ENCODE measurements at regions not wholly inside any gene's neighbourhood (a gene's known extent, or its start where the extent isn't known, plus 50 kb on each side); places are given as distances from the start of the nearest gene placed in this dataset.
"Not testable (repeated sequence)": the region's sequence is repeated elsewhere in the genome, so short reads cannot be mapped to it uniquely, and the experiment has no call there.

DNA sequence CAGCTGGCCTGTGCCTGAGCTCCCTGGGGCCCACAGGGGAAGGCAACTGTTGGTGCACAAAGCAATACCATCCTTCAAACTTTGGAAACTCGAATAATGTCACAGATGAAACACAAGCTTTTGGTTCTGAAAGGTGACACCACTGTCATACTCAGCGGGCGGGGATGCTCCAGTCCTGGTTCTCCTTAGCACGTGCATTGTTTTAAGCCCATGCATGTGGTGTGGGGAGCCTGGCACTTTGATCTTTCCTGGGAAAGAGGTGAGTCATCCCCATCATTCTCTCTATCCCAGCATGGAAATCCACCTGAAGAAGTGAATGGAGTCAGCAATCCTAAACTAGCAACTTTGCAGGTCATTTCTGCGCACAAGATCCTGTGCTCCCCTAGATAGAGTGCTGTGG lies 119.6 kb downstream of the GLRX3 start:
- FAIRE-seq (no peak), DNase-seq (ENCODE audit: insufficient read length, low spot score) (no peak)
- TF ChIP-seq POU2F2 (IDR thresholded peaks at IDR 0.05; ENCODE audit: low read depth, low read length), result no peak
- no peak for TF ChIP-seq POLR2A (IDR thresholded peaks at IDR 0.05; ENCODE audit: low read depth, low read length)
- TF ChIP-seq SPI1 (IDR thresholded peaks at IDR 0.05; ENCODE audit: low read depth, low read length), result no peak
- no peak for TF ChIP-seq POLR2AphosphoS5 (IDR thresholded peaks at IDR 0.05; ENCODE audit: low read depth, low read length)
- TF ChIP-seq TAF1 (IDR thresholded peaks at IDR 0.05; ENCODE audit: low read depth, low read length), result no peak
- no peak for TF ChIP-seq PAX5 (IDR thresholded peaks at IDR 0.05; ENCODE audit: insufficient read depth, low read length, severe bottlenecking)

DNA sequence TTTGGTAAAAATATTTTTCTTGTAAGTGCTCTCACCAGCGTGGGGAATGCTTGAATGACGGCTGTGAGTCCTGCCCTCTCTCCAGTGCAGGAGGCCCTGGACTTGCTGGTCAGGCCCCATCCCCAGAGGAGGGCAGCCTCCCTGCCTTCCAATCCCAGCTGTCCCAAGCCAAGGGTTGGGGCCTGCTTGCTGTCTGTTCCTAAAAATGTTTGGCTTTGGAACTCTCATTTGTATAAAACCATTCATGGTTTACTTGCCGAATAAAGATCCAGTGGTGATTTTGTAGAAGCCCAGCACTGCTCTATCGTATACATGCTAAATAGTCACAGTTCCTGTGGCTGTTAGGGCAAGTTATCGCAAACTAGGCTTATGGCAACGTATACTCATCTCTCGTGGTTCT lies 121.7 kb downstream of the GLRX3 start:
- no peak for FAIRE-seq
- no peak for DNase-seq (ENCODE audit: insufficient read length, low spot score)
- no peak for TF ChIP-seq POLR2AphosphoS5 (IDR thresholded peaks at IDR 0.05; ENCODE audit: low read depth, low read length)
- TF ChIP-seq PAX5 (IDR thresholded peaks at IDR 0.05; ENCODE audit: insufficient read depth, low read length, severe bottlenecking), result no peak
- TF ChIP-seq POU2F2 (IDR thresholded peaks at IDR 0.05; ENCODE audit: low read depth, low read length), result no peak
- TF ChIP-seq TAF1 (IDR thresholded peaks at IDR 0.05; ENCODE audit: low read depth, low read length), result no peak
- TF ChIP-seq POLR2A (IDR thresholded peaks at IDR 0.05; ENCODE audit: low read depth, low read length), result no peak

DNA sequence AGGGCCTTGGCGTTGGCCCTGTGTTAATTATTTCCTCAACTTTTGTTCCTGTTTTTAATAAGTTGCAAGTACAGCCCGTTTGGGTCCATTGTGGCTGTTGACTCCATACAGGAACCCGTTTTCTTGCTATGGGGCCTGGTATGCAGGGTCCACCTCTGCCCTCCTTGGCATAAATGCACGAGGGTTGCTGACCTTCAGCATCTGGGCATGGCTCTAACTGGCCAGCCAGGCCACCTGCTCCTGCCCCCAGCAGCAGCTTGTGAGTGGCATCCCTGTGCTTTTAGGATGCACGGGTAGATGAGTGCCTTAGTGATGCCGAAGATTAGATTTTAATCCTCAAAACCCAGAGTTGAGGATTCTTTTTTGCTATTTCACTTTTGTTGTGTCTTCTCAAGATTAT lies 123.2 kb downstream of the GLRX3 start:
- no peak for DNase-seq (ENCODE audit: insufficient read length, low spot score)
- TF ChIP-seq POLR2A (IDR thresholded peaks at IDR 0.05; ENCODE audit: low read depth, low read length) (no peak), POLR2AphosphoS5 (IDR thresholded peaks at IDR 0.05; ENCODE audit: low read depth, low read length) (no peak), TAF1 (IDR thresholded peaks at IDR 0.05; ENCODE audit: low read depth, low read length) (no peak), POU2F2 (IDR thresholded peaks at IDR 0.05; ENCODE audit: low read depth, low read length) (no peak), PAX5 (IDR thresholded peaks at IDR 0.05; ENCODE audit: insufficient read depth, low read length, severe bottlenecking) (no peak), SPI1 (IDR thresholded peaks at IDR 0.05; ENCODE audit: low read depth, low read length) (no peak)
- FAIRE-seq, result no peak

DNA sequence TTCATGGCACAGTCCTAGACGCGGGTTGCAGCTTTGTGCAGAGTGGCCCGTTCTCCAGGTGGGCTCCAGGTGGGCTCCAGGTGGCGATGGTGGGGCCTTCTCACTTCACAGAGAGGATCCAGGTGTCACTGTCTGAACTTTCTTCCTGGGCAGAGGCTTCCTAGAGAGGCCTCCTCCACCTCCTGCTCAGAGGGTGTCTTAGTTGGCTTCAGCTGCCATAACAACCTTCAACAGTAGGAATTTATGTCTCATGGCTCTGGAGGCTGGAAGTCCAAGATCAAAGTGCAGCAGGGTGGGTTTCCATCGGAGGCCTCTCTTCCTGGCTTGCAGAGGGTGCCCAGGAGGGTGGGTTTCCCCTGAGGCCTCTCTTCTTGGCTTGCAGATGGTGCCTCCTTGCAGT lies 125.1 kb downstream of the GLRX3 start:
- no peak for DNase-seq (ENCODE audit: insufficient read length, low spot score)
- no peak for FAIRE-seq
- TF ChIP-seq POLR2AphosphoS5 (IDR thresholded peaks at IDR 0.05; ENCODE audit: low read depth, low read length), result no peak
- TF ChIP-seq POU2F2 (IDR thresholded peaks at IDR 0.05; ENCODE audit: low read depth, low read length), result no peak
- no peak for TF ChIP-seq SPI1 (IDR thresholded peaks at IDR 0.05; ENCODE audit: low read depth, low read length)
- no peak for TF ChIP-seq TAF1 (IDR thresholded peaks at IDR 0.05; ENCODE audit: low read depth, low read length)
- TF ChIP-seq PAX5 (IDR thresholded peaks at IDR 0.05; ENCODE audit: insufficient read depth, low read length, severe bottlenecking), result no peak

DNA sequence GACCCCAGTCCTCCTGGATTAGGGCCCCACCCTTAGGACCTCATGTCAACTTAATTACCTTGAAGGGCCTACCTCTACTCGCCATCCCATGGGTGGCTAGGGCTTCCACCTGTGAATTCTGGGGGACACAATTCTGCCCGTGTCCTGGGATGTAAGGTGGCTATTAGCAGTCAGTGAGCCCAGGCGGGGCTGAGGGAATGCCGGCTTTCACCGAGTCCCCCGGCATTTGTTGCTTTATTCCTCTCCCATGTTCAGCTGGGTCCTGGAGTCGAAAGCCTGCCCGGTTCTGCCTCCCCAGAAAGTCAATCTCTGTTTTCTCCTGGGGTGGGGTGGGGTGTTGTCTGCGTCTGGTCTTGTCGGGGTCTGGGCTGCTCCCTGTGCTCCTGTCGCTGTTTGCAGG lies 125.6 kb downstream of the GLRX3 start:
- TF ChIP-seq TAF1 (IDR thresholded peaks at IDR 0.05; ENCODE audit: low read depth, low read length) (no peak), POU2F2 (IDR thresholded peaks at IDR 0.05; ENCODE audit: low read depth, low read length) (no peak), POLR2AphosphoS5 (IDR thresholded peaks at IDR 0.05; ENCODE audit: low read depth, low read length) (no peak), PAX5 (IDR thresholded peaks at IDR 0.05; ENCODE audit: insufficient read depth, low read length, severe bottlenecking) (no peak), POLR2A (IDR thresholded peaks at IDR 0.05; ENCODE audit: low read depth, low read length) (no peak), SPI1 (IDR thresholded peaks at IDR 0.05; ENCODE audit: low read depth, low read length) (no peak)
- DNase-seq (ENCODE audit: insufficient read length, low spot score), result no peak
- FAIRE-seq, result no peak

DNA sequence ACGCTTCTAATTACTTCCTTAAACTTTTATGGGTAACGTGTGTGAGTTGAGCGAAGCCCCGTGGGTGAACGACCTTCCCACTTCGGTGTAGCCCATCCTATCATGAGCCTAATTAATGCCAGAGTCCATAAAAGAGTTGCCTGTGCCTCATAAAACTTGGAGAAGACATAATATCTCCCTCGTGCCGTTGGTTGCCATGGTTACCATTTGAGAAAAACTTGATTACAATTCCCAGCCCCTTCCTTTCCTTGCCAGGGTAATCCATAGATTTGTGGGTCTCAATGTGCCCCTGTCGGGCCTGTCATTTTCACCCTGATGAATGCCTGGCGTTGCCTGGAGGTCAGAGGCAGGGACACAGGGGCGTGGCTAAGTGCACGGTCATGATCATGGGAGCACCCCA lies 127.1 kb downstream of the GLRX3 start:
- DNase-seq (ENCODE audit: insufficient read length, low spot score) (no peak), FAIRE-seq (no peak)
- no peak for TF ChIP-seq PAX5 (IDR thresholded peaks at IDR 0.05; ENCODE audit: insufficient read depth, low read length, severe bottlenecking)
- no peak for TF ChIP-seq SPI1 (IDR thresholded peaks at IDR 0.05; ENCODE audit: low read depth, low read length)
- no peak for TF ChIP-seq POU2F2 (IDR thresholded peaks at IDR 0.05; ENCODE audit: low read depth, low read length)
- no peak for TF ChIP-seq POLR2A (IDR thresholded peaks at IDR 0.05; ENCODE audit: low read depth, low read length)
- no peak for TF ChIP-seq TAF1 (IDR thresholded peaks at IDR 0.05; ENCODE audit: low read depth, low read length)
- no peak for TF ChIP-seq POLR2AphosphoS5 (IDR thresholded peaks at IDR 0.05; ENCODE audit: low read depth, low read length)

DNA sequence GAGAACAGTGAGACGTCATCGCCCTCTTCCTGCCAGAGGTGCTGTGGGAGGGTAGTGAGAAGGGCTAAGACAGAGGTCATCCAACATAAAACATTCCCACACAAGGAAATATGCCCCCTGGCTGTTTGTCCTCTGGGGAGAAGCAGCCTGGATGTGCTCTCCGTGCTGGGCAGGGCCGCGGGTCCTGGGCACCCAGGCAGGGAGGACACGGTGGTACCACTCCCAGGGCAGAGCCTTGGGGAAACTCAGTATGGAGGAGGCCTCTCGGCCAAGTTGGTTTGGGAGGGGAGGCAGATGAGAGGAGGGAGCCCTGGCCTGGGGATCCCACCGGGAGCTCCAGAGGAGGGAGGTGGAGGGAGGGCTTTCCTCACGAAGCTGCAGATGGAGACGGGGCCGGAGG lies 129.4 kb downstream of the GLRX3 start:
- DNase-seq (ENCODE audit: insufficient read length, low spot score) (no peak), FAIRE-seq (no peak)
- TF ChIP-seq SPI1 (IDR thresholded peaks at IDR 0.05; ENCODE audit: low read depth, low read length), result no peak
- no peak for TF ChIP-seq TAF1 (IDR thresholded peaks at IDR 0.05; ENCODE audit: low read depth, low read length)
- no peak for TF ChIP-seq PAX5 (IDR thresholded peaks at IDR 0.05; ENCODE audit: insufficient read depth, low read length, severe bottlenecking)
- TF ChIP-seq POLR2A (IDR thresholded peaks at IDR 0.05; ENCODE audit: low read depth, low read length), result no peak
- no peak for TF ChIP-seq POLR2AphosphoS5 (IDR thresholded peaks at IDR 0.05; ENCODE audit: low read depth, low read length)
- TF ChIP-seq POU2F2 (IDR thresholded peaks at IDR 0.05; ENCODE audit: low read depth, low read length), result no peak

DNA sequence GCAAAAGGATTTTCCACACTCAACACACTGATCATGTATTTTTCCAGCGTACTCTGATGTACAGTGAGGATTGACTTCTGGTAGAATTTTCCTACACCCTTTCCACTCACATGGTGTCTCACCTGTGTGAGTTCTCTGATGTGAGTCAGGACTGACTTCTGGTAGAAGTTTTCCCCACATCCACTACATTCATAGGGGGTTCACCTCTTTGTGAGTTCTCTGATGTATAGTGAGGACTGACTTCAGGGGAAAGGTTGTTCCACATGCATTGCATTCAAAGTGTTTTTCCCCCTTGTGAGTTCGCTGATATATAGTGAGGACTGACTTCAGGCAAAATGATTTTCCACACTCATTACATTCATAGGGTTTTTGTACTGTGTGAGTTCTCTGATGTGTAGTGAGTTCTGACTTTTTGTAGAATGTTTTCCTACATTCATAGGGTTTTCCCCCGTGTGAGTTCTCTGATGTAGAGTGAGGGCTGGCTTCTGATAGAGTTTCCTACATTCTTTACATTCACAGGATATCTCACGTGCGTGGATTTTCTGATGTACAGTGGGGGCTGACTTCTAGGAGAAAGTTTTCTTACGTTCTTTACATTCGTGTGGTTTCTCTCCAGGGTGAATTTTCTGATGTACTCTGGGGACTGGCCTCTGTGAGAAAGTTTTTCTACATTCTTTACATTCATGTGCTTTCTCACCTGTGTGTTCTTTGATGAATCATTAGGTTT lies 146.5 kb downstream of the GLRX3 start:
- DNase-seq (ENCODE audit: insufficient read length, low spot score) (no peak), FAIRE-seq (no peak)
- no peak for TF ChIP-seq POLR2A (IDR thresholded peaks at IDR 0.05; ENCODE audit: low read depth, low read length)
- TF ChIP-seq POU2F2 (IDR thresholded peaks at IDR 0.05; ENCODE audit: low read depth, low read length), result no peak
- TF ChIP-seq POLR2AphosphoS5 (IDR thresholded peaks at IDR 0.05; ENCODE audit: low read depth, low read length), result no peak

DNA sequence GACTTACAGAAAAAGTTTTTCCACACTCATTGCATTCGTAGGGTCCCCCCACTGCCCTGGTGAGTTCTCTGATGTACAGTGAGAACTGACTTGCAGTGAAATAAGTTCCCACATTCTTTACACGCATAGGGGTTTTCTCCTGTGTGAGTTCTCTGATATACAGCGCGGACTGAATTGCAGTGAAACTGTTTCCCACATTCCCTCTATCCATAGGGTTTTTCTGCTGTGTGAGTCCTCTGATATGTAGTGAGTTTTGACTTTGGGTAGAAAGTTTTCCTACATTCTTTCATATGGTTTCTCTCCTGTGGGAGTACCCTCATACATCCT lies 147.0 kb downstream of the GLRX3 start:
- DNase-seq (ENCODE audit: insufficient read length, low spot score) (no peak), FAIRE-seq (no peak)
- TF ChIP-seq POLR2A (IDR thresholded peaks at IDR 0.05; ENCODE audit: low read depth, low read length) (no peak), PAX5 (IDR thresholded peaks at IDR 0.05; ENCODE audit: insufficient read depth, low read length, severe bottlenecking) (no peak)

DNA sequence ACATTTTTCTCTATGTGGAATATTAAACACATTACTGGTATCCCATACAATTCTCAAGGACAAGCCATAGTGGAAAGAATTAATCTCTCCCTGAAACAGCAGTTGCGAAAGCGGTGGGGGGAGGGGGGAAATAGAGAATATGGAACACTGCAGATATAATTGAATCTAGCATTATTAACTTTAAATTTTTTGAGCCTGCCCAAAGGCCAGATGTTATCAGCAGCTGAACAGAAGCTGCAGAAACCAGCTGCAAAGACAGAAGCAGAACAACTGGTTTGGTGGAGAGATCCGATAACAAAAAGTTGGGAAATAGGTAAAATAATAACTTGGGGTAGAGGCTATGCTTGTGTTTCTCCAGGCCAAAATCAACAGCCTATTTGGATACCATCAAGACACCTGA lies 159.6 kb downstream of the GLRX3 start:
- not testable (repeated sequence) for FAIRE-seq; DNase-seq (ENCODE audit: insufficient read length, low spot score)
